NCI-H774 (cell line): ENCODE measurements at regions not wholly inside any gene's neighbourhood (a gene's known extent, or its start where the extent isn't known, plus 50 kb on each side); places are given as distances from the start of the nearest gene placed in this dataset.

ENCODE experiments used
- DNase-seq: peaks from one replicate; lab custom pipeline; 2025; lab: John Stamatoyannopoulos, UW

GRCh38 chr10:130403153-130404075 lies 267.2 kb downstream of the GLRX3 start:
- DNase-seq = no peak

DNA sequence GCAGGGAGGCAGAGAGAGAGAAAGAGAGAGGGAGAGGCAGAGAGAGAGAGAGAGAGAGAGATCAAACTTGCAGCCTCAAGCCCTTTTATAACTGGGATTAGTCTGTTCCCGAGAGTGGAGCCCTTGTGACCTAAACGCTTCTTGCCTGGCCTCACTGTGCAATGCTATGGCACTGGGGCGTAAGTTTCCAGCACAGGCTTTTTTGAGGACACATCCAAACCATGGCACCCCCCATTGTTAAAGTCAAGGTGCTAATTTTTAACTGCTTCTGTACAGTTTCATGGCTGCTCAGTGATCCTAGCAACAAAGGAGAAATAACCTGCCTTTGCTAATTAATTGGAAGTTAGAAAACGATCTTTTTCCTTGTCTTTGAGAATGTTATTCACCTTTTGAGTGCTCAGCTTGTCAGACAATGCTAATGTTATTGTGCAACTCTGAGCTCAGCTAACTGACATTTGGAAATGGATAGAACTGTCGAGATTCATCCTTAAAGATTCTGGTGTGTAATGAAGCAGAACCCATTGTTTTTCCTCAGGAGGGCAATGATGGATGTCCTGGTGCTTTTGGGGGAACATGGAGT lies 268.4 kb downstream of the GLRX3 start:
- DNase-seq = no peak

GRCh38 chr10:130407052-130407451 lies 270.9 kb downstream of the GLRX3 start:
- no peak for DNase-seq

DNA sequence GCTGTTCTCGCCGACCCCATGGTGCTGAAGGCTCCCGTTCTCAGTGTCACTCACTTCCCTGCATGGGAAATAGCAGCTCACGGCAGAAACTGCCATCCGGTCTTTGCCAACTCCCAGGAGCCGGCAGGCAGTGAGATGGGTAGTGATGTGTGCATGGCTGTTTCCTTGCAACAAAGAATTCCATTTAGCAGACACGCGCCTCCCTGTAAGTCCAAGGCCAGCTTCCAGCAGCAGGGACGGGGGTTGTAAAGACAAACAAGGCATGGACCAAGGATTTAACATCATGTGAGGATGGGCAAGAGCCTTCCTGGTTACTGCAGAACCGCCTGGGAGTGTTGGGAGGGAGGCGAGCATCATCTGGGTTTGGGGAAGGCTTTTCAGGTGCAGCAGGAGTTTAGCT lies 273.1 kb downstream of the GLRX3 start:
- DNase-seq = no peak

GRCh38 chr10:130409931-130410330 lies 273.7 kb downstream of the GLRX3 start:
- DNase-seq = no peak

GRCh38 chr10:130411496-130412085 lies 275.4 kb downstream of the GLRX3 start:
- no peak for DNase-seq

GRCh38 chr10:130412317-130412716 lies 276.1 kb downstream of the GLRX3 start:
- DNase-seq = no peak

DNA sequence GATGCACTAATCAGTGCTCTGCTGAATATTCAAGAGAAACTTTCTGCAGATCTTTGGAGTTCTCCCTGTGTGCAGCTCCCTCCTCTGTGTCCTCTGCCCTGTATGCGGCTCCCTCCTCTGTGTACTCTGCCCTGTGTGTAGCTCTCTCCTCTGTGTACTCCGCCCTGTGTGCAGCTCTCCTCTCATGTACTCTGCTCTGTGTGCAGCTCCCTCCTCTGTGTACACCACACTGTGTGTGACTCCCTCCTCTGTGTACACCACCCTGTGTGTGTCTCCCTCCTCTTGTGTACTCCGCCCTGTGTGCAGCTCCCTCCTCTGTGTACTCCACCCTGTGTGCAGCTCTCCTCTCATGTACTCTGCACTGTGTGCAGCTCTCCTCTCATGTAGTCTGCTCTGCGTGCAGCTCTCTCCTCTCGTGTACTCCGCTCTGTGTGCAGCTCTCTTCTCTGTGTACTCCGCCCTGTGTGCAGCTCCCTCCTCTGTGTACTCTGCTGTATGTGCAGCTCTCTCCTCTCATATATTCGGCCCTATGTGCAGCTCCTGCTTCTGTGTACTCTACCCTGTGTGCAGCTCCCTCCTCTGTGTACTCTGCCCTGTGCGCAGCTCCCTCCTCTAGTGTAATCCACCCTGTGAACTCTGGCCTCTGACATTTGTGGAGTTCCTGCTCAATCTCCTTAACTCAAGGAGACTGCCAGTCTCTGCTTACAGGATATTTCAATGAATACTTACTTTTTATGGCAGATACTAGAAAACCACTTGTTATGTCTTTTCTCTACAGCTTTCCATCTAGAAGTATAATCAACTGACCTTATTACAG lies 280.4 kb downstream of the GLRX3 start:
- DNase-seq = no peak

- DNase-seq = no peak
These were observed 282.5 kb downstream of the GLRX3 start for GRCh38 chr10:130418731-130419130.

DNA sequence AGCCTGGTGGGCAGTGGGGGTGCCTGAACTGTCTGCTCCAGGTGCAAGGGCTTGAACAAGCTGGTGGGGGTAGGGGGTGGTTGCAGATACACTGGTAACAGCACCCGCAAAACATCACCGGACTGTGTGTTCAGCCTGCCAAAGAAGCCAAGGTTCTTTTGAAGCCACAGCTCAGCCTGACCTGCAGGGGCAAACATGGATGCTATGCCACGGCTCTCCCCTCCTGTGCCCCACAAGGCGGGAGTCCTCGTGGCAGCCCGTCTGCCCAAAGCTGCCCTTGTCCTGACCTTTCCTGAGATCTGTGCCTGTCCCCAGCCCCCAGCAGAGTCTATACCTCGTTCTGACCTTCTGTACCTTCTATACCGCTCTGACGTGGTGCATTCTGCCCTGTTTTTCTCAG lies 285.7 kb downstream of the GLRX3 start:
- DNase-seq = no peak

DNA sequence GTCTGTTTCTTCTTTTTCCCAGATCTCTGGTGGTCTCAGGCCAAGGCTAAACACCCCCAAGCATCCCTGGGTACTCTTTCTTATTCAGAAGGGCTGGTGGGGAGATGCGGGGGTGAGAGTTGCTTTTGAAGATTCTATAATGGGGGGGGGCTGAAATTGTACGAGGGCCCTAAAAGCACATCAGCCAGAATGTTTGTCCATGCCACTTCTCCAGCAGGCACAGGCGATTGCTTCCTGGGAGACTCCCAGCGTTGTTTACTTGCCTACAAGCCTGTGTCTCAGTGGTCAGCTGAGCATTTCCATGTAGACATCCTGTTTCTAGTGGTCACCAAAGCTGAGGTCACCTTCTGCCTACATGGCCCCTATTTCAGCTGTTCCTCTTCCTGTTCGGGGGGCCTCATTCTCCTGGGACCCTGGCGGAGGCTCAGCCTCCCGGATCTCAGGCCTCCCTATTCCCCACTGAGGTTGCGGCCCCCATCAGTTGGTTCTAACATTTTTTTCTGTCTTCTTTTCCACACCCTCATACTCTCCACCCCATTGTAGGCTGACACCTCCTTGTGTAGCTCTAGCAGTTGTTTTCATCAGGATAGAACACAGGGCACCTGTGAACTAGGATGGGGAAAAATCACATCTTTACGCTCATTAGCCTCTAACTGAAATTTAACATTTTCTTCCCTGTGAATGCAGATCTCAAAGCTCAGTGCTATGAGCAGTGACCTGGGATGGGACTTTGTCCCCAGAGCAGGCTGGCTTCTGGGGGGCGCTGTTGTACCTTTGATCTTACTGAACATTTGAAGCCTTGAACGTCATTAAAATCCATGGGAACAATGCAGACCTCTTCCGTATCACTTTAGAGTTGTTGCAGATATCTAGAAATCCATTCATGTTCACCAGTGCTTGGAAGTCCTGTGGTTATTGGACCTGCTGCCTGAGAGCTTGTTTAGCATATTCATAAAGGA lies 286.5 kb downstream of the GLRX3 start:
- DNase-seq = no peak

- no peak for DNase-seq
These were observed 287.5 kb downstream of the GLRX3 start for GRCh38 chr10:130423455-130424305.

- no peak for DNase-seq
These were observed 288.2 kb downstream of the GLRX3 start for GRCh38 chr10:130424418-130424817.

- DNase-seq = no peak
These were observed 289.0 kb downstream of the GLRX3 start for GRCh38 chr10:130425169-130425568.

DNA sequence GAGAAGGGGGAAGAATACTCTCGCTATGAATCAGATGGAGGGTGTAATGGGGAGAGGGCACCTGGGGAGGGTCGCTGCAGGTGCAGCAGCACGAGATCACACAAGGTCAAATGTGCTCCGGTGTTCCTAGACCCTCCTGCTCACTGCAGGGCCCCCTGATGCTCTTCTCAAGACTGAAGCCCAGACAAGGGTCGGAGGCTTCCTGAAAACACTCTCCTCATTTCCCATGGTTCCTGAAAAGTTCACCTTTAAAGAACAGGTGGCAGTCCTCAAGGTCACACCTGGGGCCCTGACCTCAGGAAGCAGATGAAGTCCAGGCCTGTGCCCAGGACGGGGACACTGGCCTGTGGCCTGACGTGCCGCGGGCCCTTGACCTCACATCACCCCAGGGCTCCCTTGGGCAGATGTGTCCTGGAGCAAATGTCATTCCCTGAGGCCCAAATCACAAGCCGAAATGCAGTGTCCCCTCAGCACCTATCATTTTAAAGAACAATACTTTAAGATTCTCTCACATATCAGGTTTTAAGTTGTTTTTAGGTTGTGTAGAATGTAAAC lies 289.8 kb downstream of the GLRX3 start:
- DNase-seq = no peak

DNA sequence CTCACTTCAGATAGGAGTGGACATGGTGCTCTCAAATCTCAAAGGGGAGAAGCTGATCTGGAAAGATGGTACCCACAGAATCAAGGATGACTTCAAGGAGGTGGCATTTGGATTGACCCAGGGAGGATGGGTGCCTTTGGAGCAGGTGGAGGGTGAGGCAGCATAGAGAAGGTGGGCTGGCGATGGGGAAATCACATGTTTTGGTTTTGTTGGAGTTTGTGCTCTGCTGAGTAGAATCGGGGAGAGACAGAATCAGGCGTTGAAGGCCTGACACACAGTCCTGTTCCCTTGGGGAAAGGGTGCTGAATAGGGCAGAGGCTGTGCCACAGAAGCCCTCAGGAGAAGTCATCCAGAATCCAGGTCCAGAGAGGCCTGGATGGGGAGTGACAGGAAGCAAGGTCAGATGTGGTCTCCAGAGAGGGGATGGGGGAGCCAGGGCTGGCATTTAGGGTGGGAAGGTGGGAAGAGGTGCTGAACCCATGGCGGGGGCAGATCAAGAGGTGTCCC lies 291.1 kb downstream of the GLRX3 start:
- no peak for DNase-seq

- DNase-seq = no peak
These were observed 292.7 kb downstream of the GLRX3 start for GRCh38 chr10:130428936-130429335.

- DNase-seq = no peak
These were observed 293.6 kb downstream of the GLRX3 start for GRCh38 chr10:130429809-130430208.

DNA sequence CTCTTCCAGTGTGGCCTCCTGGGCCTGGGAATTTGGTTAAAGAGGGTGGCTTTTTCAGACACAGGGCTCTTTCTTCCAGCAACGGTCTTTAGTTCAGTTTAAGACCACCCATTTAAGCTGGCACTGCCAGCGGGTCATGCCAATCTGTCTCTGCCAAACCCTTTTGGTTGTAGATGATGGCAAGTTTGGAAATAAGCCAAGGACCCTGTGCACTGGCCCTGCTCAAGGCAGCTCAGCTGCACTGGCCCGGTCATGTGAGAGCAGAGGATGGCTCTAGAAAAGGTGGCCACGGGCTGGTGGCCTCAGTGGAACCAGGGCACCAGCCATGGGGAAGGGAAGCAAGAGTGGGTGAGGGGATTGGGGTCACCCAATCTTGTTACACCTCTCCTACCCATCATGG lies 294.1 kb downstream of the GLRX3 start:
- no peak for DNase-seq
